ENCODE measurements at regions not wholly inside any gene's neighbourhood (a gene's known extent, or its start where the extent isn't known, plus 50 kb on each side); places are given as distances from the start of the nearest gene placed in this dataset.

- no peak for TF ChIP-seq CTCF (IDR thresholded peaks at IDR 0.05)
- TF ChIP-seq POLR2A (IDR thresholded peaks at IDR 0.05) = no peak
Measured at GRCh38 chr2:15749460-15750432, 158.1 kb downstream of the DDX1 start.

Data from Peyer's patch (tissue), 4 donors.